Neural crest cell (in vitro differentiated cells): ENCODE measurements at regions not wholly inside any gene's neighbourhood (a gene's known extent, or its start where the extent isn't known, plus 50 kb on each side); places are given as distances from the start of the nearest gene placed in this dataset.

ENCODE experiments used
- DNase-seq: peaks from one replicate; pipeline ENCODE4 v3.0.0; 2021; ENCODE audit warnings: low read depth, mixed read lengths, low spot score
- H3K27ac Mint-ChIP-seq: one replicate; pipeline ENCODE4 v1.8.0; 2021; ENCODE audit warnings: mild to moderate bottlenecking, mixed read lengths; ENCODE audit not compliant: unreplicated experiment
- H3K27me3 Mint-ChIP-seq: 2 replicates; pipeline ENCODE4 v1.8.0; 2021; ENCODE audit warnings: low read depth, mild to moderate bottlenecking, mixed read lengths
- H3K36me3 Mint-ChIP-seq: 2 replicates; pipeline ENCODE4 v1.8.0; 2021; ENCODE audit warnings: low read depth, mild to moderate bottlenecking, mixed read lengths
- H3K4me1 Mint-ChIP-seq: 2 replicates; pipeline ENCODE4 v1.8.0; 2021; ENCODE audit warnings: mixed read lengths
- H3K4me3 Mint-ChIP-seq: one replicate; pipeline ENCODE4 v1.8.0; 2021; ENCODE audit warnings: mild to moderate bottlenecking, mixed read lengths
- H3K9me3 Mint-ChIP-seq: 2 replicates; pipeline ENCODE4 v1.8.0; 2021; ENCODE audit warnings: mixed read lengths
- CTCF ChIP-seq: fragments of 200-600 bp; sonication (generic); conservative IDR thresholded peaks from 2 replicates; pipeline ENCODE4 v1.5.0; 2021; ENCODE audit warnings: antibody characterized with exemption, mild to moderate bottlenecking

- Mint-ChIP-seq H3K4me3 (no peak overlapping the region), H3K4me1 (peaks cover 23% of the 10 kb centered on the region), H3K9me3 (no peaks in the 10 kb centered on the region), H3K27ac (no peak overlapping the region), H3K36me3 (no peaks in the 10 kb centered on the region), H3K27me3 (peaks cover 69% of the 10 kb centered on the region)
- no peak for DNase-seq
- TF ChIP-seq CTCF: no peak
Observed at GRCh38 chr11:126129727-126130671, 67.3 kb upstream of the CDON start.

- no peaks in the 10 kb centered on the region for H3K36me3 Mint-ChIP-seq
- DNase-seq: no peak
- no peak for TF ChIP-seq CTCF
- no peak overlapping the region for H3K4me3 Mint-ChIP-seq
- peaks cover 6% of the 10 kb centered on the region for H3K4me1 Mint-ChIP-seq
- H3K9me3 Mint-ChIP-seq: no peaks in the 10 kb centered on the region
- H3K27ac Mint-ChIP-seq: no peak overlapping the region
- H3K27me3 Mint-ChIP-seq: peaks cover 60% of the 10 kb centered on the region
Observed at GRCh38 chr11:126127898-126128297, 65.2 kb upstream of the CDON start.

- no peak overlapping the region for H3K27ac Mint-ChIP-seq
- no peaks in the 10 kb centered on the region for H3K36me3 Mint-ChIP-seq
- no peak for TF ChIP-seq CTCF
- peaks cover 57% of the 10 kb centered on the region for H3K27me3 Mint-ChIP-seq
- H3K4me3 Mint-ChIP-seq: no peak overlapping the region
- DNase-seq: no peak
- peaks cover 6% of the 10 kb centered on the region for H3K4me1 Mint-ChIP-seq
- H3K9me3 Mint-ChIP-seq: no peaks in the 10 kb centered on the region
Observed at GRCh38 chr11:126127284-126127845, 64.7 kb upstream of the CDON start.

- TF ChIP-seq CTCF: no peak
- no peak for DNase-seq
- Mint-ChIP-seq H3K9me3 (no peaks in the 10 kb centered on the region), H3K4me1 (no peaks in the 10 kb centered on the region), H3K4me3 (no peak overlapping the region), H3K36me3 (no peaks in the 10 kb centered on the region), H3K27me3 (peaks cover 50% of the 10 kb centered on the region), H3K27ac (no peak overlapping the region)
Observed at GRCh38 chr11:126124231-126124661, 61.6 kb upstream of the CDON start.

GRCh38 chr11:126123686-126124085 lies 61.0 kb upstream of the CDON start:
- H3K27me3 Mint-ChIP-seq: peaks cover 50% of the 10 kb centered on the region
- no peak for TF ChIP-seq CTCF
- no peak for DNase-seq
- no peak overlapping the region for H3K27ac Mint-ChIP-seq
- H3K36me3 Mint-ChIP-seq: no peaks in the 10 kb centered on the region
- H3K4me1 Mint-ChIP-seq: no peaks in the 10 kb centered on the region
- no peak overlapping the region for H3K4me3 Mint-ChIP-seq
- no peaks in the 10 kb centered on the region for H3K9me3 Mint-ChIP-seq
